ENCODE measurements at regions not wholly inside any gene's neighbourhood (a gene's known extent, or its start where the extent isn't known, plus 50 kb on each side); places are given as distances from the start of the nearest gene placed in this dataset.

GRCh38 chr20:48282591-48283228, 497.4 kb upstream of the SULF2 start:
- TF ChIP-seq E2F4 (IDR thresholded peaks at IDR 0.05; ENCODE audit: low read depth, low read length) (no peak), ZNF24 (IDR thresholded peaks at IDR 0.05) (no peak), FOXK2 (IDR thresholded peaks at IDR 0.05) (no peak), NR2C2 (IDR thresholded peaks at IDR 0.05; ENCODE audit: borderline replicate concordance, control insufficient read depth, insufficient read length, low read depth) (no peak), CTCF (IDR thresholded peaks at IDR 0.05 in 2 of 3, conservative IDR thresholded peaks at IDR 0.05 in 1 of 3; ENCODE audit: control insufficient read depth in 2 of 3, extremely low read depth in 1 of 3, insufficient read depth in 1 of 3, low read depth in 3 of 3, low read length in 3 of 3) (no peak), BHLHE40 (IDR thresholded peaks at IDR 0.05; ENCODE audit: borderline replicate concordance in 1 of 2, low read depth in 2 of 2, low read length in 1 of 2) (peak in 1 of 2 experiments; percentile 22; a peak in 1 of 4 replicates), TCF7 (IDR thresholded peaks at IDR 0.05; ENCODE audit: borderline replicate concordance) (no peak), EZH2 (IDR thresholded peaks at IDR 0.05; ENCODE audit: borderline replicate concordance, control insufficient read depth, low read depth, low read length) (no peak), IRF5 (IDR thresholded peaks at IDR 0.05; ENCODE audit: borderline replicate concordance) (no peak), YBX1 (IDR thresholded peaks at IDR 0.05) (no peak), CREM (IDR thresholded peaks at IDR 0.05; ENCODE audit: low read depth) (no peak), ASH2L (IDR thresholded peaks at IDR 0.05; ENCODE audit: borderline replicate concordance, low read depth) (no peak), REST (IDR thresholded peaks at IDR 0.05; ENCODE audit: low read depth, low read length) (no peak), POLR2A (IDR thresholded peaks at IDR 0.05; ENCODE audit: low read depth, low read length) (no peak)
